ENCODE measurements at regions not wholly inside any gene's neighbourhood (a gene's known extent, or its start where the extent isn't known, plus 50 kb on each side); places are given as distances from the start of the nearest gene placed in this dataset.

- in situ Hi-C loops (cut with MboI; ENCODE audit: low sequenced_read_pairs), result no loop called here
Measured at GRCh38 chr9:129403779-129404620, 216.9 kb downstream of the C9orf50 start.

- in situ Hi-C loops (cut with MboI; ENCODE audit: low sequenced_read_pairs), result no loop called here
Measured at GRCh38 chr9:129402931-129403778, 217.7 kb downstream of the C9orf50 start.

GRCh38 chr9:129402371-129402739, 218.5 kb downstream of the C9orf50 start:
- in situ Hi-C loops (cut with MboI; ENCODE audit: low sequenced_read_pairs), result no loop called here

- in situ Hi-C loops (cut with MboI; ENCODE audit: low sequenced_read_pairs), result no loop called here
Measured at GRCh38 chr9:129401623-129402370, 219.1 kb downstream of the C9orf50 start.

GRCh38 chr9:129400971-129401622, 219.8 kb downstream of the C9orf50 start:
- in situ Hi-C loops (cut with MboI; ENCODE audit: low sequenced_read_pairs), result no loop called here

GRCh38 chr9:129400001-129400970, 220.6 kb downstream of the C9orf50 start:
- in situ Hi-C loops (cut with MboI; ENCODE audit: low sequenced_read_pairs), result no loop called here

- in situ Hi-C loops (cut with MboI; ENCODE audit: low sequenced_read_pairs), result no loop called here
Measured at GRCh38 chr9:129399634-129399990, 221.3 kb downstream of the C9orf50 start.

GRCh38 chr9:129398961-129399633, 221.0 kb upstream of the IER5L start:
- in situ Hi-C loops (cut with MboI; ENCODE audit: low sequenced_read_pairs), result no loop called here

- in situ Hi-C loops (cut with MboI; ENCODE audit: low sequenced_read_pairs), result no loop called here
Measured at GRCh38 chr9:129398101-129398960, 220.3 kb upstream of the IER5L start.

GRCh38 chr9:129397335-129397734, 219.3 kb upstream of the IER5L start:
- in situ Hi-C loops (cut with MboI; ENCODE audit: low sequenced_read_pairs), result no loop called here

- in situ Hi-C loops (cut with MboI; ENCODE audit: low sequenced_read_pairs), result no loop called here
Measured at GRCh38 chr9:129396365-129396708, 218.3 kb upstream of the IER5L start.

- in situ Hi-C loops (cut with MboI; ENCODE audit: low sequenced_read_pairs), result no loop called here
Measured at GRCh38 chr9:129395633-129396364, 217.7 kb upstream of the IER5L start.

GRCh38 chr9:129394886-129395279, 216.8 kb upstream of the IER5L start:
- in situ Hi-C loops (cut with MboI; ENCODE audit: low sequenced_read_pairs), result no loop called here

- in situ Hi-C loops (cut with MboI; ENCODE audit: low sequenced_read_pairs), result no loop called here
Measured at GRCh38 chr9:129394061-129394885, 216.2 kb upstream of the IER5L start.

GRCh38 chr9:129393064-129393463, 215.0 kb upstream of the IER5L start:
- in situ Hi-C loops (cut with MboI; ENCODE audit: low sequenced_read_pairs), result no loop called here

- in situ Hi-C loops (cut with MboI; ENCODE audit: low sequenced_read_pairs), result no loop called here
Measured at GRCh38 chr9:129392093-129392541, 214.1 kb upstream of the IER5L start.

GRCh38 chr9:129391221-129391661, 213.2 kb upstream of the IER5L start:
- in situ Hi-C loops (cut with MboI; ENCODE audit: low sequenced_read_pairs), result no loop called here
